Lower lobe of right lung (tissue), 2 donors: ENCODE measurements at regions not wholly inside any gene's neighbourhood (a gene's known extent, or its start where the extent isn't known, plus 50 kb on each side); places are given as distances from the start of the nearest gene placed in this dataset.

ENCODE experiments used
- ATAC-seq, 2 donors: fragments of 200-7000 bp; cut with Tn5 transposase; one replicate each; pipeline ENCODE4 v1.9.1; 2020 to 2022; ENCODE audit warnings: mild to moderate bottlenecking in 2 of 2, moderate library complexity in 2 of 2
- DNase-seq: peaks from one replicate; pipeline ENCODE4 v3.0.0-alpha.2; 2020
- H3K27ac ChIP-seq: fragments of 200-600 bp; one replicate; pipeline ENCODE4 v1.8.0; 2022
- H3K27me3 ChIP-seq: fragments of 200-600 bp; one replicate; pipeline ENCODE4 v1.8.0; 2022; ENCODE audit warnings: low read depth
- H3K36me3 ChIP-seq: fragments of 200-600 bp; one replicate; pipeline ENCODE4 v1.8.0; 2022; ENCODE audit warnings: mild to moderate bottlenecking
- H3K4me1 ChIP-seq: fragments of 200-600 bp; one replicate; pipeline ENCODE4 v1.8.0; 2022
- H3K4me3 ChIP-seq: fragments of 200-600 bp; one replicate; pipeline ENCODE4 v1.8.0; 2022; ENCODE audit warnings: mild to moderate bottlenecking
- H3K9me3 ChIP-seq: fragments of 200-600 bp; one replicate; pipeline ENCODE4 v1.8.0; 2022
- CTCF ChIP-seq: fragments of 200-600 bp; IDR thresholded peaks from one replicate; pipeline ENCODE4 v1.8.0; 2022; ENCODE audit warnings: antibody characterized with exemption, mild to moderate bottlenecking
- intact Hi-C: fragments of 100-400 bp; cut with DNase I; formaldehyde crosslinking; loops from one replicate; pipeline ENCODE4 v1.11.0; 2022
- donor health status: DM: no; HTN: yes; CAD: no; lungs with severe emphysema.

GRCh38 chr18:6504605-6505497 is 90.1 kb upstream of the L3MBTL4 start:
- H3K4me3 ChIP-seq = no peak overlapping the region
- H3K27ac ChIP-seq = no peak overlapping the region
- no peaks in the 10 kb centered on the region for H3K36me3 ChIP-seq
- H3K27me3 ChIP-seq = no peaks in the 10 kb centered on the region
- H3K9me3 ChIP-seq = no peaks in the 10 kb centered on the region
- intact Hi-C loops = no loop called here
- no peaks in the 10 kb centered on the region for H3K4me1 ChIP-seq
- TF ChIP-seq CTCF = no peak
- DNase-seq (no peak), ATAC-seq (no peak)

- no peaks in the 10 kb centered on the region for H3K36me3 ChIP-seq
Measured at GRCh38 chr18:6505498-6505875, 90.8 kb upstream of the L3MBTL4 start.

GRCh38 chr18:6509417-6509816 is 94.7 kb upstream of the L3MBTL4 start:
- H3K4me1 ChIP-seq = no peaks in the 10 kb centered on the region
- intact Hi-C loops = no loop called here
- no peak overlapping the region for H3K4me3 ChIP-seq
- no peaks in the 10 kb centered on the region for H3K9me3 ChIP-seq
- no peak for TF ChIP-seq CTCF
- H3K36me3 ChIP-seq = no peaks in the 10 kb centered on the region
- no peak overlapping the region for H3K27ac ChIP-seq
- ATAC-seq (no peak), DNase-seq (no peak)
- H3K27me3 ChIP-seq = no peaks in the 10 kb centered on the region

More at GRCh38 chr18:6505498-6505875, 90.8 kb upstream of the L3MBTL4 start:
- Histone ChIP-seq H3K4me1 (no peaks in the 10 kb centered on the region), H3K27me3 (no peaks in the 10 kb centered on the region), H3K4me3 (no peak overlapping the region), H3K27ac (no peak overlapping the region), H3K9me3 (no peaks in the 10 kb centered on the region)
- TF ChIP-seq CTCF = no peak
- intact Hi-C loops = no loop called here
- no peak for DNase-seq
- no peak for ATAC-seq

GRCh38 chr18:6509832-6510231 is 95.1 kb upstream of the L3MBTL4 start:
- H3K36me3 ChIP-seq = no peaks in the 10 kb centered on the region
- no peaks in the 10 kb centered on the region for H3K27me3 ChIP-seq
- TF ChIP-seq CTCF = no peak
- no peak for DNase-seq
- no peaks in the 10 kb centered on the region for H3K9me3 ChIP-seq
- no peak for ATAC-seq
- intact Hi-C loops = no loop called here
- H3K4me1 ChIP-seq = no peaks in the 10 kb centered on the region
- no peak overlapping the region for H3K4me3 ChIP-seq
- H3K27ac ChIP-seq = no peak overlapping the region

GRCh38 chr18:6520901-6521300 is 106.2 kb upstream of the L3MBTL4 start:
- Histone ChIP-seq H3K9me3 (no peaks in the 10 kb centered on the region), H3K4me3 (no peak overlapping the region), H3K4me1 (no peaks in the 10 kb centered on the region), H3K27me3 (no peaks in the 10 kb centered on the region), H3K36me3 (no peaks in the 10 kb centered on the region), H3K27ac (no peak overlapping the region)
- no peak for TF ChIP-seq CTCF
- ATAC-seq (no peak), DNase-seq (no peak)
- intact Hi-C loops = no loop called here
